ENCODE measurements at regions not wholly inside any gene's neighbourhood (a gene's known extent, or its start where the extent isn't known, plus 50 kb on each side); places are given as distances from the start of the nearest gene placed in this dataset.
A peak's percentile ranks its signal among the peaks of the same experiment; 100 is the strongest.
"Not testable (repeated sequence)": the region's sequence is repeated elsewhere in the genome, so short reads cannot be mapped to it uniquely, and the experiment has no call there.

DNA sequence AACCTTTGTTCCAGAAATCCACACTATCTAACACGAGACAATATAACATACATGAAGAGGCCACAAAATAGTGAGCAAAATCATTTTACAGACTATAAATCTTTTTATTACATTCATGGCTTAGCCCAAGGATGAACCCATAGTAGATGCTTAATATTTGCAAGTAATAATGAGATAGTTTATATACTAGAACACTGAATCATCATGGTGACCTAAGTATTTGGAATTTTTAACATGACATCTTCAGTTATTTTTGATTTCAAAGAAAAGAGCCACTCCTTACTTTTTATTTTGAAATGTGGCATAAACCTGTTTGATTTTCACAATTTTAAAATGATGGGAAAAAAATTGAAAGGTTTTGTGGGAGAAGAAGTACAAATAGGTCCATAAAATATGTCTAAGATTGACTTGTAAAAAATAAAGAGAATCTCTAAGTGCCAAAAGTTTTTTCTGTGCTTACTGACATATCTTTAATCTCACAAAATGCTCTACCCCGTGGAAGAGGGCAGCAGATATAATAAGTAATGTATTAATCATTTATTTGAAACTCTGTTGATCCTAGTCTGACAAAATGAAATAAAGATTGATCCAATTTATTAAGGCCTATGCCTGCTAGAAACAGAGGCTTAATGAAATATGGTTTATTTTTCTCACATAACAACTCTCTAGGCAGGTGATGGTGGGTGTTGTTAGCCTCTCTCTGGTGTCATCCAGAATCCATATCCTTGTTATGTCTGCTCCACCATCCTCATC is 224.5 kb upstream of the CENPE start:
- DNase-seq = no peak
- Mint-ChIP-seq H3K36me3 (ENCODE audit: insufficient read depth, unreplicated experiment) (no peaks in the 10 kb centered on the region), H3K27ac (ENCODE audit: unreplicated experiment) (no peak overlapping the region), H3K9me3 (ENCODE audit: unreplicated experiment) (no peaks in the 10 kb centered on the region), H3K4me1 (ENCODE audit: low read depth, unreplicated experiment) (peaks cover 11% of the 10 kb centered on the region), H3K27me3 (ENCODE audit: insufficient read depth, unreplicated experiment) (no peaks in the 10 kb centered on the region), H3K4me3 (ENCODE audit: unreplicated experiment) (no peak overlapping the region)
- Histone ChIP-seq H3K4me3 (ENCODE audit: low read depth, low read length) (no peak overlapping the region), H3K27me3 (replicated peaks; ENCODE audit: control insufficient read depth, insufficient read depth, low read length) (no peaks in the 10 kb centered on the region), H3K36me3 (ENCODE audit: control insufficient read depth, insufficient read depth, low read length) (no peaks in the 10 kb centered on the region), H3K4me1 (peaks cover 13% of the 10 kb centered on the region), H3K9me3 (no peaks in the 10 kb centered on the region)
- BruUV-seq (replicated peaks) = no TSS peak
- ChIA-PET POLR2A (no interaction called here), CTCF (no interaction called here)
- TF ChIP-seq, protein P1, sequence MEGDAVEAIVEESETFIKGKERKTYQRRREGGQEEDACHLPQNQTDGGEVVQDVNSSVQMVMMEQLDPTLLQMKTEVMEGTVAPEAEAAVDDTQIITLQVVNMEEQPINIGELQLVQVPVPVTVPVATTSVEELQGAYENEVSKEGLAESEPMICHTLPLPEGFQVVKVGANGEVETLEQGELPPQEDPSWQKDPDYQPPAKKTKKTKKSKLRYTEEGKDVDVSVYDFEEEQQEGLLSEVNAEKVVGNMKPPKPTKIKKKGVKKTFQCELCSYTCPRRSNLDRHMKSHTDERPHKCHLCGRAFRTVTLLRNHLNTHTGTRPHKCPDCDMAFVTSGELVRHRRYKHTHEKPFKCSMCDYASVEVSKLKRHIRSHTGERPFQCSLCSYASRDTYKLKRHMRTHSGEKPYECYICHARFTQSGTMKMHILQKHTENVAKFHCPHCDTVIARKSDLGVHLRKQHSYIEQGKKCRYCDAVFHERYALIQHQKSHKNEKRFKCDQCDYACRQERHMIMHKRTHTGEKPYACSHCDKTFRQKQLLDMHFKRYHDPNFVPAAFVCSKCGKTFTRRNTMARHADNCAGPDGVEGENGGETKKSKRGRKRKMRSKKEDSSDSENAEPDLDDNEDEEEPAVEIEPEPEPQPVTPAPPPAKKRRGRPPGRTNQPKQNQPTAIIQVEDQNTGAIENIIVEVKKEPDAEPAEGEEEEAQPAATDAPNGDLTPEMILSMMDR (IDR thresholded peaks at IDR 0.05; ENCODE audit: insufficient read depth in 1 of 2, low read depth in 1 of 2, low read length in 1 of 2, severe bottlenecking in 1 of 2, unreplicated experiment in 1 of 2) = no peak
- intact Hi-C loops (cut with micrococcal nuclease; ENCODE audit: unreplicated experiment) = loop anchor here (10.0 kb wide), 1 partner anchor 218 kb away; no protein-coding TSS in a partner anchor

DNA sequence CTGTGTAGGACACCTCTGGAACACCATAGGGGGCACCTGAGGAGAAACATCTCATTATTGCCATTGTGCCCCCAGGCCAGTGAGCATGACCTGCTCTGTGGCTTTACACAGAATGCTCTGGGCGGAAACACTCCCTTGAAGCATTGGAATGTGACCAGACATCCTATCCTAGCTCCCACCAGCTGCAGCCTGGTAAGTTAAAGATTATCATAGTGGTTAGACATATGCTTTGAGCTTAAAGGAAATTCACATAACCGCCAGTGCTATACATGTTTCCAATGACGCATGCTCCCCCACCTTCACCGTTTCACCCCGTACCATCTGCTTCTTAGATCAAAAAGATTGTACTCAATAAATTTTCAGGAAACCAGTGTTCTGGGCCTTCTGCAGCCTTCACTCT is 217.7 kb upstream of the CENPE start:
- TF ChIP-seq, protein P1 (IDR thresholded peaks at IDR 0.05; ENCODE audit: insufficient read depth in 1 of 2, low read depth in 1 of 2, low read length in 1 of 2, severe bottlenecking in 1 of 2, unreplicated experiment in 1 of 2) = no peak

DNA sequence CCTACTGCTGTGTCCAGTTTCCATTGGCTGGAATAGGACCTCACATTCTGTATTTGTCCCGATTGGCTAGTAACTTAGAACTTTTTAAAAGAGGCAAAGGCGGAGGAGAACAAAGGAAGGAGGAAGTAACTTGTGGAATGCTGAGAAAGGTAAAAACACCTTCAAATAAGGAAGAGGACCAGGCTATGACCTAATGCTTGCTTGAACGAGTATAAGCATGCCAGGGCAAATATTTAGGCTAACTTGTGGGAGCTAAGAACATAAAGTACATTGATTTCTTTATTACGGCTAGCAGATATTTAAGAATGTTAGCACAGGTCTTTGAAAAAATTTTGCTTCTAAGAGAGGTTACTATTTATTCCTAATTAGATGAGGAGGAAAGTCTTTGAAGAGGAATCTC is 214.5 kb upstream of the CENPE start:
- CTCF ChIA-PET; POLR2A ChIA-PET; H3K4me3 Mint-ChIP-seq (ENCODE audit: unreplicated experiment); intact Hi-C loops (cut with micrococcal nuclease; ENCODE audit: unreplicated experiment); H3K9me3 ChIP-seq; H3K27ac Mint-ChIP-seq (ENCODE audit: unreplicated experiment); H3K4me3 ChIP-seq (ENCODE audit: low read depth, low read length); H3K36me3 Mint-ChIP-seq (ENCODE audit: insufficient read depth, unreplicated experiment); H3K27me3 ChIP-seq (replicated peaks; ENCODE audit: control insufficient read depth, insufficient read depth, low read length); DNase-seq; H3K4me1 Mint-ChIP-seq (ENCODE audit: low read depth, unreplicated experiment); H3K36me3 ChIP-seq (ENCODE audit: control insufficient read depth, insufficient read depth, low read length); BruUV-seq (replicated peaks); H3K27me3 Mint-ChIP-seq (ENCODE audit: insufficient read depth, unreplicated experiment): not testable (repeated sequence)
- peaks cover 20% of the 10 kb centered on the region for H3K4me1 ChIP-seq
- peaks cover 15% of the 10 kb centered on the region for H3K9me3 Mint-ChIP-seq (ENCODE audit: unreplicated experiment)

More for the DNA sequence above, 217.7 kb upstream of the CENPE start:
- no peaks in the 10 kb centered on the region for H3K27me3 ChIP-seq (replicated peaks; ENCODE audit: control insufficient read depth, insufficient read depth, low read length)
- H3K4me3 ChIP-seq (ENCODE audit: low read depth, low read length) = no peak overlapping the region
- peaks cover 6% of the 10 kb centered on the region for H3K4me1 Mint-ChIP-seq (ENCODE audit: low read depth, unreplicated experiment)
- peaks cover 15% of the 10 kb centered on the region for H3K9me3 Mint-ChIP-seq (ENCODE audit: unreplicated experiment)
- H3K27ac Mint-ChIP-seq (ENCODE audit: unreplicated experiment) = no peak overlapping the region
- ChIA-PET CTCF (no interaction called here), POLR2A (no interaction called here)
- no peaks in the 10 kb centered on the region for H3K36me3 Mint-ChIP-seq (ENCODE audit: insufficient read depth, unreplicated experiment)
- no peaks in the 10 kb centered on the region for H3K27me3 Mint-ChIP-seq (ENCODE audit: insufficient read depth, unreplicated experiment)
- intact Hi-C loops (cut with micrococcal nuclease; ENCODE audit: unreplicated experiment) = no loop called here
- no peaks in the 10 kb centered on the region for H3K9me3 ChIP-seq
- H3K4me3 Mint-ChIP-seq (ENCODE audit: unreplicated experiment) = no peak overlapping the region
- BruUV-seq (replicated peaks) = no TSS peak
- no peaks in the 10 kb centered on the region for H3K36me3 ChIP-seq (ENCODE audit: control insufficient read depth, insufficient read depth, low read length)
- DNase-seq = peak; percentile 42 to 66
- peaks cover 20% of the 10 kb centered on the region for H3K4me1 ChIP-seq
